ENCODE measurements at regions not wholly inside any gene's neighbourhood (a gene's known extent, or its start where the extent isn't known, plus 50 kb on each side); places are given as distances from the start of the nearest gene placed in this dataset.
"Not testable (repeated sequence)": the region's sequence is repeated elsewhere in the genome, so short reads cannot be mapped to it uniquely, and the experiment has no call there.

DNA sequence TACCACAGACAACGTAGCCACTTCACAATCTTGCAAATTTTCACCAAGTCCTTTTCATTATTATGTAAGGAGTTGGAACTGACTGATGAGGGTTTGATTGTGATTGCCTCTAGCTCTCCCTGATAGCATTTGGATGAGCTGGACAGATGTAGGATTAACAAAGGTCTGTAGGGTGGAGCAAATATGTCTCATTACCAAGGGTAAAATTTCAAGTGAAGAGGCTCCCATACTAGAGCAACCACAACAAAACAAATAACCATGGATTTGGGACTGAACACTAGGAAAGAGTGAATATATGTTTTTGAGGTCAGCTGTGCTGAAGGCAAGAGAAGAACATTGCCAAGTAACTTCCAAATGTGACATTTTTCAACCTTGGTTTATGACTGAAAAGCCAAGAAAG, 281.7 kb downstream of the NEBL start:
- DNase-seq (ENCODE audit: low spot score), result no peak

DNA sequence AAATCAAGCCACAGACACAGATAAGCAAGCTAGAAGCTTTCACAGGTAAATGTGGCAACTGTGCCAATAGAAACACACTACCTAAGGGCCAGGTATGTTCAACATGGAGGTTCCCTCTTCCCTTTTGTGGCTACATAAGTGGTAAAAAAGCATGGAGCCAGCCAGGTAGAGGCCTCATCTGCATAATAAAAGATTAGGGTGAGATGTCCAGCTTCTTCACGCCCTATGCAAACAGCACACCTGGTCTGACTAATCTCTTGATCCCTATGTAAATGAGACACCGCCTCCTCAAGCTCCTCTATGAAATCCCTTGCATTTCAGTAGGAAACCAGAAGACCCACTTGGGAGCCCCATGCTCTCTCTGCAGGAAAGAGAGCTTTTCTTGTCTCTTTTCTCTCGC, 282.2 kb downstream of the NEBL start:
- DNase-seq (ENCODE audit: low spot score), result no peak

DNA sequence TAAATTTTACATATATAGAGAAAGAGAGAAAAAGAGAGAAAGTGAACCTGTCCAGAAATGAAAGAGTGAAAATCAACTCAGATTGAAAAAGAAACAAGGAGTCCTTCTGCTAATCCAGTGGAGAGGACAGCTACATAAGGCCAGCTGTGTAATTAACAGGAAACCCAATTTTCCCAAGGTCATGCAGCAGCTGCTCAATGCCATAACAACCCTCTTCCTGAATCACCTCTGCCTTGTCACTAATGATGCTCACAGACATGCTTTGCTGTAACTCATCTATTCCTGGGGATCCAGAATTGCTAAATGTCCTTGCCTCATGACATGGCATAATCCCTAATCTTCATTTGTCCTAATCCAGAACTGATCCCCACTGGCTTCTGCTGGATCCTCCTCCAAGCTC, 288.6 kb downstream of the NEBL start:
- DNase-seq (ENCODE audit: low spot score), result no peak

DNA sequence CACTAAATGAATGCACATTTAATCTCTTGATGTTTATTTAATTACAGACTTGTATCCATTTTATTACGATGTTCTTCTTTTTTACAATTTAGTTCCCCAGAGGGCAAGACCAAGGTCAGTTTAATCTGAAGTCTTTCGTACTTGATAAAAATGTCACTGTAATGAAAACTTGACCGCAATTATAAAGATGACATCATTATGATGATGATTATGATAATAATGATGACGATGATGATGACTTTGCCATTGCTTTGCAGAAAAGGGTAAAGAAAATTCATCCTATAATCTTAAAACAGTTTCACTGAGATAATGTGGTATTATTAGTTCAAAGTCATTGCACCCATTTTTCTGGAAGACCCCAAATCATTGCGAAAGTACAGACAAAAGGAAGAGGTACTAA, 290.1 kb downstream of the NEBL start:
- DNase-seq (ENCODE audit: low spot score), result no peak

DNA sequence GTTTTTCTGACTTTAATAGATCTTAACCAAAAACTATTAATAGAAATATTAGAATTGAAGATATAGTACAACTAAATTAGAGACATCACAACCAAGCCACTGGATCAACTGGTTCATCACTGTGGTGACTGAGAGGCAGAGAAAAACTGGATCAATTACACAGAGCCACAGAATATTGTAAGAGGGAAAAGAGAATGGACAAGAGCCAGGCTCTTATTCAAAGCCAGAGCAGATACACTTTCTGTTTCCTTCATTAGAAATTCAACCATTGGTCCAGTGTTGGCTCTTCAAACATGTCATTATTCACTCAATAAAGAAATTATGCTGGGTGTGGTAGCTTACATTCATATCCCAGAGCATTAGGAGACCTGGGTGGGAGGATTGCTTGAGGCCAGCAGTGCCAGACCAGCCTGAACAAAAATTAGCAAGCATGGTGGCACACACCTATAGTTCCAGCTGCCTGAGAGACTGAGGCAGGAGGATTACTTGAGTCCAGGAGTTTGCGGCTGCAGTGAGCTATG, 295.1 kb downstream of the NEBL start:
- no peak for DNase-seq (ENCODE audit: low spot score)

DNA sequence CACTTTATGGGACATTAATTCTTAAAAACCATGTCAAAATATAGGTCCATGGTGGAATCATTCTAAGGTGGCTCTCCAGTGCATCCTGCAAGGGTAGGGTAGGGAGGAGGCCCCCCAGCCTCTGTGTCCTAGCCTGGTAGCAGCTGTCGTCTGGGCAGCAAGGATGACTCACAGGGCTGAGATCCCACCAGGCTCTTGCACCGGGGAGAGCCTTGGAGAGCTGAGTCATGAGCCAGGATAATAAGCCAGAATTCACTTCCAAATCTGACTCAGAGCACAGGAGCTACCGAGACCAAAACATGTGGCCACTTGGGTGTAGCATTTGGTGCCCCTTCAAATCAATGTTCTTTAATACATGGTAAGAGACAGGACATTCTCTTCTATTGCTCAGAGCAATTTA, 298.5 kb downstream of the NEBL start:
- DNase-seq (ENCODE audit: low spot score), result no peak

DNA sequence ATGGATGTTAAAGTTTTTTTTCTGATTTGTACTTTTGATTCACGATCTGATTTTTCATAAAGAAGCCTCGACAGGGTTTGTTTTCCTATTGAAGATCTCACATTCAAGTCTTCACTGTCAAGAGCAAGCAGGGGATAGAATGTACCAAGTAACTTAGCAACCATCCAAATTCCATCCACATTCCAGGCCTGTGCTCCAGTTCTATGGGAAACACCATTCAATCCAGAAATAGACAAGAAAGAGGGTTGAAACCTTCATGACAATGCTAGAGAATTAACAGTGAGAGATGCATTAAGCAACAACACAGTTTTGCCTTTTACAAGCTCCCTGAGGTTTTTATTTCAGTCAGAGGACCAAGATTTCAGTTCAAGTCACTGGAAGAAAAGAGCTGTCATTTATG, 300.2 kb downstream of the NEBL start:
- no peak for DNase-seq (ENCODE audit: low spot score)

DNA sequence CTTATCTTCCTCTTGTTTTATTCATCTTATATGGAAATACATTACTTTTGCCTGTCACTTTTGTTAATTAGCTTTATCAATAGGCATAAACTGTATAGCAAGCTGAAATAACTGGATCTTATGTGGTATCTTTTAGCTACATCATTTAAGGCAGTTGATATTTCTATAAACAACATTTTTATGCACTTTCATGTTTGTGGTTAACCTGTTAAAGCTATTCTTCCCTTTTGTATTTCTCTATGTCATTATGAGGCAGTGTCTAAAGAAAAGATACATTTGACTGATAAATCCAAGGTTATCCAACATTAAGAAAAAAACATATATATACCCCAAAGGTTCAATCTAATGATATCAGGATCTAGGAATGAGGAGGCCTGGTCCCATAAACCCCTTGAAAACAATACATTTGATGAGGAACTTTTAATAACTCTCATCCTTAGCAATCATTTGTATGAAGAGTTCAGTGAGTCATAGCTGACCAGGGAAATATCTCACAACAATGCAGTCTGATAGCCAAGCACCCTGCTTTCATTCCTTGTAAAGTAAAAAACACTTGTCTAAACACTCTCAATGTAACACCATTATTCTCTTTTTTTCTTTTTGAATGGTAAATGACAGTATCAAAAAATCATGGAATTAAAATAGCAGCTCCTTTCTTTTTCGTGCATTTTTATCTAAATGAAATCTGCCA, 300.9 kb downstream of the NEBL start:
- DNase-seq (ENCODE audit: low spot score), result no peak

DNA sequence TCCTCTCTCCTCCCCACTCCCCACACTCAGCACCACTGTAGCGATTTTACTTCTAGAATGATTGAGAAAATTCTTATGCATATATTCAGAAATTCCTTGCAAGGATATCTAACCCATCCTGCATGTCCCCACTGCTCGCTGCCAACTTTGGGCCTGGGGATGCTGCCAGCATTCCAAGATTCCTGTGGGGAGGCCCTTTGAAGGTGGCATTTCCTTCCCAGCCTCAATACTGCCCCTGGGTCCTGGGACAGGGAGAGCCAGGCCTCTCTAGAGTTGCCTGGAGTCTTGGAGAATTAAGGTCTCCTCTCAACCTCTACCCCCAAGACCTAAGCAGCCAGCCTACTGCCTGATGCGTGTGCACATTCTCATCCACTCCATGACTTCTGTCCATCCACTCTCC, 303.5 kb downstream of the NEBL start:
- DNase-seq (ENCODE audit: low spot score), result no peak

DNA sequence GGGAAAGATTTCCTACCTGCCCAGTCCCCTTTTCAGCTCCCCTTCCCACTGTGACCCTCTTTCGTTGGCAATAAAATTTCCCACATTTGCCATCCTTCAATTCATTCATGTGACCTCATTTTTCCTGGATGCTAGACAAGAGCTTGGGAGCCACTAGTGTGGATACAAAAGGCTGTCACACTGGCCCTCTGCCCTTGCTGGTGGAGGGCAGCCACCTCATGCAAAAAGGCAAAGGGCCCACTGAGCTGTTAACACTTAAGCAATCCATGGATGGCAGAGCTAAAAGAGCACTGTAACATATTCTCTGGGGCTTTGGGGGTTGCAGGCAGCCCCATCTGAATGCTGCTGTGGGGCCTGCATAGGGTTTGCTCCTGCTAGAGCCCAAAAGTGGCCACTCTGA, 315.1 kb downstream of the NEBL start:
- DNase-seq (ENCODE audit: low spot score), result no peak

DNA sequence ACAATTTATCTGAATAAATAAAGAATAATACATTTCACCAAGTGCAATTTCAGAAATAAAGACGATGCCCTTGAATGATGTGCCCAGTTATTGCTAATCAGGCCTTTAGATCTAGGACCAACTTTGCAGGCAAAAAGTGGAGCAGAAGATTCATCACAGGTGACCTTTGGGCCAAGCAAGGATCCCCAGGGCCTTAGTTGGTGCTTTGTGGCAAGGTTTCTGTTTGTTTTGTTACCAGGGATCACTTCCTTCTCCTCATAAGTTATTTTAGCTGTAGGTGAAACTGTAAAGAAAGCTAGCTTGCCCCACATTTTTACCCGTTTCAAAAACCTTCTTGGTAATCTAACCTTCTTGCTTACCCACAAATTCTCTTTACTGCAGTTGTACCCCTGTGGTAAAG, 323.2 kb downstream of the NEBL start:
- DNase-seq (ENCODE audit: low spot score), result no peak

DNA sequence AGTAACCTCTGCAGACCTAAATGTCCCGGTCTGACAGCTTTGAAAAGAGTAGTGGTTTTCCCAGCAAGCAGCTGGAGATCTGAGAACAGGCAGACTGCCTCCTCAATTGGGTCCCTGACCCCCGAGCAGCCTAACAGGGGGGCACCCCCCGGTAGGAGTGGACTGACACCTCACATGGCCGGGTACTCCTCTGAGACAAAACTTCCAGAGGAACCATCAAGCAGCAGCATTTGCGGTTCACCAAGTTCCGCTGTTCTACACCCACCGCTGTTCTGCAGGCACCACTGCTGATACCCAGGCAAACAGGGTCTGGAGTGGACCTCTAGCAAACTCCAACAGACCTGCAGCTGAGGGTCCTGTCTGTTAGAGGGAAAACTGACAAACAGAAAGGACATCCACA, 341.1 kb downstream of the NEBL start:
- not testable (repeated sequence) for DNase-seq (ENCODE audit: low spot score)

DNA sequence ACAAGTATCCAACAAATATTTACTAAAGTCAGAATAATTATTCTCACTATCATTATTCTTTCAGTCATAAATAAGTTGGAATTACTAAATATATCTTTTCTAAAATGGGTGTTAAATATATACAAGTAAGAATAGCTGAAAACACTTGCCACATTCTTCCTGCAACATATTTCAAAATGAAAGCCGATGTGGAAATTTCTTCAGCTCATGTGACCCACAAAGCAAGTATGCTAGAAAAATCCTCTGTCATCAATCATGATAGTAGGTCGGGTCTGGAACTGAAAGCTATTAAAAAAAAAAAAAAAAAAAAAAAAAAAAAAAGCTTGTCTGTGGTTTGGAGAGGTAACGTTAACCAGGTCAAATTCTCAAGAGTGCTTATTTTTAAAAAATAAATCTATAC, 344.7 kb downstream of the NEBL start:
- DNase-seq (ENCODE audit: low spot score), result no peak

DNA sequence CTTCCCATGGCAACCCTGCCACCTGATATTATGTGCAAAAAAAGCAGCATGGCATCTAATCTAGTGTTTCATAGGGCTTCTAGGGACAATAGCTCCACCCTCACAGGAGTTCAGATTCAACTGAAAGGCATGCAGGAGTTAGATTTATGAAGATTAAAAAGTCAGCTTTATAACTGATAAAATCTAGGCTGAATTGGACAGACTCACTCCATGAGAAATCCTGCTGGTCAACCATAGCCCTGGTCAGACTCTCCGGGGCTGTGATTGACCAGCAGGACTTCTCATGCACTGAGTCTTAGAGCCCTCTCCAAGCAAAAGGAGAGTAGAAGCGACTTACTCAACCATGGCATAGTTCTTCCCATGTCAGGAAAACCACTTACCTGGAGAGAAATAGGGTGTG, 345.4 kb downstream of the NEBL start:
- no peak for DNase-seq (ENCODE audit: low spot score)

DNA sequence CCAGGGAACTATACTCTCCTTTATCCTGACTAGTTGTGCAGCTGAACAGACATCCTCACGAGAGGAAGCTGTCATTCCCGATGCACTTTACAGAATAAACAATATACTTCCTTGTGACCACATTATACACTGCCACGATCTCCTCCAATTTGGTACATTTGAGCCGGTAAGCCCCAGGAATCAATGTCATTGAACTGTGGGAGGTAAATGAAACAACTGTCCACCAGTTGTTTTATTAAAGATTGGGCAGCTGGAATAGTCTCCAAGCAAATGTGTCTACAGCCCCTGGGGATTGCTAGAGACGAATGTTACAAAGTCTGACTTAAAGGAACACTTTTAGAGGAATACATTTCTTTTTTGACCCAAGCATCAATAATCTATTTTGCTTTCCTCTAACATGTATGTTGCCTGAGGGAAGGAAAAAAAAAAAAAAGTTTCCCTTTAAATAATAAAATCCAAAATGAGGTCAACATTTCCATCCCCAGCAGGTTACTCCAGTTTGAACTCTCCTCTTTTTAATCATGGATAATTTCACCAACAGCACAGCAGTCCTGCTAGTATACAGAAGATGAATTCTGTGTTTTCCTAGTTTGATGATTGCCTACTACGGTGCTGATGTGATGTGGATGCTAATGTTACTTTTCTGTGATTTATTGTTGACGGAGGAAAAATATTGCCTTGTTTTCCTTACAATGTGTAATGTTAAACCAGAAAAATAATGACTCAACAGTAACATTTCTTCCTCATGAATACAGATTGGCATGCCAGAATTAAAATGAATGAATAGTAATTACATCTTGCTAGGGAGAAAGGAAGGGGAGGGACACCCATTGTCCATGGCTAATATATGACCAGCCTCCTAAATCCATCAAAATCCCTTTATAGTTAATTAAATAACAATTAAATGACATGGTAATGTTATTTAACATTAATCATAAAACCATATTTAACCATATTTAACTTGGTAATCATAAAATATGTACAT, 360.9 kb downstream of the NEBL start:
- DNase-seq (ENCODE audit: low spot score), result no peak

DNA sequence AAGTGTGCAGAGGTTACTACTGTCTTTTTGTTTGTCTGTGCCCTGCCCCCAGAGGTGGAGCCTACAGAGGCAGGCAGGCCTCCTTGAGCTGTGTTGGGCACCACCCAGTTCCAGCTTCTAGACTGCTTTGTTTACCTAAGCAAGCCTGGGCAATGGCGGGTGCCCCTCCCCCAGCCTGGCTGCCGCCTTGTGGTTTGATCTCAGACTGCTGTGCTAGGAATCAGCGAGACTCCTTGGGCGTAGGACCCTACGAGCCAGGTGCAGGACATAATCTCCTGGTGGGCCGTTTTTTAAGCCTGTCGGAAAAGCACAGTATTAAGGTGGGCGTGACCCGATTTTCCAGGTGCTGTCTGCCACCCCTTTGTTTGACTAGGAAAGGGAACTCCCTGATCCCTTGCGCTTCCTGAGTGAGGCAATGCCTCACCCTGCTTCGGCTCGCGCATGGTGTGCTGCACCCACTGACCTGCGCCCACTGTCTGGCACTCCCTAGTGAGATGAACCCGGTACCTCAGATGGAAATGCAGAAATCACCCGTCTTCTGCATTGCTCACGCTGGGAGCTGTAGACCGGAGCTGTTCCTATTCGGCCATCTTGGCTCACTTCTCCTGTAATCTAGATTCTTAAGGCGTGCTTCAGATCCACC, 365.7 kb downstream of the NEBL start:
- not testable (repeated sequence) for DNase-seq (ENCODE audit: low spot score)

DNA sequence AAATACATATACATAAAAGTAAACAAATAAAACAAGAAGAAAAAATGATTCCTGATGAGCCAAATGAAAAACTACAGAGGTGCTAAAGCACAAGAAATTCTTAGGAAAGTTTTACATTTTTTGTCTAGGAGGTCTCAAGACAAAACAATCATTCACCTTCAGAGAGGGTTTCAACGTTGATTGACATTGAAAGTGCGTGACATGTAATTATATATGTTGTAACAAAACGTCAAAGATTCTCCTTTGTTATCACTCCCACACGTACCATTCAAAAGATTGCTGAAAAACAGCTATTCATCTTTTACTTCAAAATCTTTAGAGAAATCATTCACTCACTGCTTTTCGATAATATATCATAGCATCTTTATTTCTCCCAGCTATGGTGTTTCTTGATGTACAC, 375.9 kb downstream of the NEBL start:
- DNase-seq (ENCODE audit: low spot score), result no peak

DNA sequence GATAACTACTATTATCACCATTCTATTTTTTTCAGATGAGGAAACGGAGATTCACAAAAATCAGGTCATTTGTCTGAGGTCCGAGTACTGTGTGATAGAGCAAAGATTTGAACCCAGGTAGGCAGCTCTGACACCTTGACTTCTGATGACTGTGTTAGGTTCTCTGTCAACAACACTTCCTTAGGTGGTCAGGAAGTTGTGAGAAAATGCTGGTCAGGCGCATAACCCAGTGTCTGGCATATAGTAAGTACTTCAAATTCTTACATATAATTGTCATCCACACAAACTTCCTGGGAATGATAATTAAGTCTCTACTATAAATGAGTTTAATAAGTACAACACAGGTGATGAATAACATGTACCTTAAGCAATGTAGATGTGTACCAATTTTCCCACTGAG, 381.5 kb downstream of the NEBL start:
- DNase-seq (ENCODE audit: low spot score), result no peak

DNA sequence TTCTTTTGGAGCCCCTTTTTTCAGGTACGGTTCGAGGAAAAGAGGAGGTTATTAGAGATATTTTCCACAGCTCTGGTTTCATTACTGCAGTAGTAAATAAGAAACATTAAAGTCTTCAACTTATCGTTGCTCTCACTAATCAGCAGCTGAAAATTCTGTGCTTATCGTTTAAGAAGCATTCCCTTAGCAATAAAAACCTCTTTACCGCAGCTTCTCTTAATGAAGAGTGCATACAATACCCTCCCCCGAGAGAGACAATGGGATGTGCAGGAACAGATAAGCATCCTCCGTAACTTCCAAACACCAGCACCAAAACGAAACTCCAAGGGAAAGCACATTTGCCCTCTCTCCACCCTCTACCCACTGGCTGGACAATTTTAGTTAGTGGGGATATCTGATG, 384.5 kb downstream of the NEBL start:
- DNase-seq (ENCODE audit: low spot score), result no peak

DNA sequence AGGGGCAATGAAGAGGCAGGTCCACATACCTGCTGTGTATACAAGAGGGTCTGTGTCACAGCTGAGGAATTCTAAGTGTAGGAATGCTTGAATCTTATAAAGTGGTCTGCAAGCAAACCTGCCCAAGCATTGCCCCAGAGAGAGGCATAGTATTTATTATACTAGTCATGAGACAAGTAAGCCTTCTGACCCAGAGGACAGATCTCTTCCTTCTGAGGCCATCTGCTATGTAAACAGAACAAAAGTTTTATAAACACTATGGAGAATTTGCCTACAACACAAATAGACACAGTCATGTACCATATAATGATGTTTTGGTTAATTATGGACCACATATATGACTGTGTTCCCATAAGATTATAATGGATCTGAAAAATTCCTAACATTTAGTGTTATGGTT, 388.2 kb downstream of the NEBL start:
- no peak for DNase-seq (ENCODE audit: low spot score)

DNA sequence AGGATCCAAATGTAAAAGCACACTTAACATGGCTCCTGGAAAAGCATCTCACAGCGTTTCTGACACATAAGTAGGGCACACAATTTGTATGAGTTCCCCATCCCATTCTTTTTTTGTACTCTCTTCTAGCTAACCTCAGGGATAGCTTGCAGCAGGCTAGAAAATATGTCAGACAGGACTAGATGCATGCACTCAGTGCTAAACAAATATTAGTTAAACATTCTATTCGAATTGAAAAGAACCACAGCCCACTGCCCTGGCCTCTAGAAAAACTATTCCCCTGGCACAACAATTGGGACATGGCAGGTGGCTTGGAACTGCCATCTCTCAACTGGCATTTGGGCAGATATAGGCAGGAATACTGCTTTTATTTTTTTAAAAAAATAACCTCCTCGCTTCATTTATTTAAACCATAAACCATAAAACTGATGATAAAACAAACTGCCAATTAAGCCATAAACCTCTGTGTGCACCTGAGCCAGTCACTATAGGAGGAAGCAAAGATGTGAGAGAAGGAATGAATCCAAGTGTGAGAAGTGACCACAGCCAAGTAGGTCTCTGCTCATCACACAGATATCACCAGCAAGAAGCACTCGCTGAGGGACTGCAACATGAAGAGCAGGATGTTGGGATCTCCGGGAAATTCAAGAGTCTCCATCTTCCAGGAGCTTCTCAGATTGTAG, 394.1 kb downstream of the NEBL start:
- no peak for DNase-seq (ENCODE audit: low spot score)

DNA sequence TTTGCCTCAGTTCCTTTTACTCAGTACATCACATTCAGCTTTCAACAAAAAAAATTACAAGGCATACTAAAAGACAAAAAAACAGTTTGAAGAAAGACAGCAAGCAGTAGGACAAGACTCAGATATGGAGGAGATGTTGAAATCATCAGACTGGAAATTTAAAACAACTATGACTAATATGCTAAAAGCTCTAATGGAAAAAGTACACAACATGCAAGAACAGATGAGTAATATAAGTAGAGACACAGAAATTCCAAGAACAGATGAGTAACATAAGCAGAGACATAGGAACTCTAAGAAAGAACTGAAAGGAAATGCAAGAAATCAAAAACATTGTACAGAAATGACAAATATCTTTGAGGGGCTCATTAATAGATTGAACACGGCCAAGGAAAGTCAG, 402.6 kb downstream of the NEBL start:
- no peak for DNase-seq (ENCODE audit: low spot score)
